Glutamatergic neuron (in vitro differentiated cells): ENCODE measurements at regions not wholly inside any gene's neighbourhood (a gene's known extent, or its start where the extent isn't known, plus 50 kb on each side); places are given as distances from the start of the nearest gene placed in this dataset.

Source experiments
- DNase-seq: peaks from one replicate; pipeline ENCODE4 v3.0.0; 2022
- H3K27ac Mint-ChIP-seq: one replicate; pipeline ENCODE4 v1.8.0; 2020; ENCODE audit warnings: mild to moderate bottlenecking, mixed read lengths, inconsistent platforms; ENCODE audit not compliant: unreplicated experiment
- H3K27me3 Mint-ChIP-seq: one replicate; pipeline ENCODE4 v1.8.0; 2020; ENCODE audit warnings: mild to moderate bottlenecking, moderate library complexity, mixed read lengths, inconsistent platforms; ENCODE audit not compliant: unreplicated experiment
- H3K36me3 Mint-ChIP-seq: one replicate; pipeline ENCODE4 v1.8.0; 2020; ENCODE audit warnings: mild to moderate bottlenecking, mixed read lengths, inconsistent platforms; ENCODE audit not compliant: unreplicated experiment
- H3K4me1 Mint-ChIP-seq: one replicate; pipeline ENCODE4 v1.8.0; 2020; ENCODE audit warnings: mild to moderate bottlenecking, low read depth, mixed read lengths, inconsistent platforms; ENCODE audit not compliant: unreplicated experiment
- H3K4me3 Mint-ChIP-seq: one replicate; pipeline ENCODE4 v1.8.0; 2020; ENCODE audit warnings: mild to moderate bottlenecking, mixed read lengths, inconsistent platforms; ENCODE audit not compliant: unreplicated experiment
- H3K9me3 Mint-ChIP-seq: one replicate; pipeline ENCODE4 v1.8.0; 2020; ENCODE audit warnings: mild to moderate bottlenecking, moderate library complexity, mixed read lengths, inconsistent platforms; ENCODE audit not compliant: unreplicated experiment
- TF ChIP-seq, protein P1 (sequence below): fragments of 200-600 bp; sonication (generic); IDR thresholded peaks from one replicate; pipeline ENCODE4 v1.5.0; 2021; ENCODE audit not compliant: partially characterized antibody, unreplicated experiment

GRCh38 chr6:44681761-44682160, 294.3 kb downstream of the CDC5L start:
- DNase-seq, result no peak
- Mint-ChIP-seq H3K4me3 (no peak overlapping the region), H3K9me3 (peaks cover 4% of the 10 kb centered on the region), H3K4me1 (peaks cover 4% of the 10 kb centered on the region), H3K36me3 (no peaks in the 10 kb centered on the region), H3K27ac (no peak overlapping the region), H3K27me3 (peaks cover 6% of the 10 kb centered on the region)
- TF ChIP-seq, protein P1, sequence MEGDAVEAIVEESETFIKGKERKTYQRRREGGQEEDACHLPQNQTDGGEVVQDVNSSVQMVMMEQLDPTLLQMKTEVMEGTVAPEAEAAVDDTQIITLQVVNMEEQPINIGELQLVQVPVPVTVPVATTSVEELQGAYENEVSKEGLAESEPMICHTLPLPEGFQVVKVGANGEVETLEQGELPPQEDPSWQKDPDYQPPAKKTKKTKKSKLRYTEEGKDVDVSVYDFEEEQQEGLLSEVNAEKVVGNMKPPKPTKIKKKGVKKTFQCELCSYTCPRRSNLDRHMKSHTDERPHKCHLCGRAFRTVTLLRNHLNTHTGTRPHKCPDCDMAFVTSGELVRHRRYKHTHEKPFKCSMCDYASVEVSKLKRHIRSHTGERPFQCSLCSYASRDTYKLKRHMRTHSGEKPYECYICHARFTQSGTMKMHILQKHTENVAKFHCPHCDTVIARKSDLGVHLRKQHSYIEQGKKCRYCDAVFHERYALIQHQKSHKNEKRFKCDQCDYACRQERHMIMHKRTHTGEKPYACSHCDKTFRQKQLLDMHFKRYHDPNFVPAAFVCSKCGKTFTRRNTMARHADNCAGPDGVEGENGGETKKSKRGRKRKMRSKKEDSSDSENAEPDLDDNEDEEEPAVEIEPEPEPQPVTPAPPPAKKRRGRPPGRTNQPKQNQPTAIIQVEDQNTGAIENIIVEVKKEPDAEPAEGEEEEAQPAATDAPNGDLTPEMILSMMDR, result no peak

- DNase-seq, result no peak
- Mint-ChIP-seq H3K9me3 (peaks cover 4% of the 10 kb centered on the region), H3K27ac (no peak overlapping the region), H3K36me3 (no peaks in the 10 kb centered on the region), H3K4me3 (no peak overlapping the region), H3K4me1 (peaks cover 4% of the 10 kb centered on the region), H3K27me3 (peaks cover 6% of the 10 kb centered on the region)
- TF ChIP-seq, protein P1, result no peak
Observed at GRCh38 chr6:44682280-44682679, 294.8 kb downstream of the CDC5L start.

GRCh38 chr6:44682987-44683779, 295.7 kb downstream of the CDC5L start:
- Mint-ChIP-seq H3K4me1 (peaks cover 4% of the 10 kb centered on the region), H3K36me3 (no peaks in the 10 kb centered on the region), H3K4me3 (no peak overlapping the region), H3K9me3 (peaks cover 4% of the 10 kb centered on the region), H3K27me3 (peaks cover 6% of the 10 kb centered on the region), H3K27ac (no peak overlapping the region)
- no peak for DNase-seq
- TF ChIP-seq, protein P1, result no peak

GRCh38 chr6:44685213-44685612, 297.7 kb downstream of the CDC5L start:
- no peak overlapping the region for H3K4me3 Mint-ChIP-seq
- H3K36me3 Mint-ChIP-seq, result no peaks in the 10 kb centered on the region
- TF ChIP-seq, protein P1, result no peak
- peaks cover 1% of the 10 kb centered on the region for H3K9me3 Mint-ChIP-seq
- no peak overlapping the region for H3K27ac Mint-ChIP-seq
- H3K4me1 Mint-ChIP-seq, result no peaks in the 10 kb centered on the region
- H3K27me3 Mint-ChIP-seq, result peaks cover 4% of the 10 kb centered on the region
- no peak for DNase-seq

- Mint-ChIP-seq H3K27me3 (peaks cover 3% of the 10 kb centered on the region), H3K36me3 (no peaks in the 10 kb centered on the region), H3K4me1 (no peaks in the 10 kb centered on the region), H3K4me3 (no peak overlapping the region), H3K9me3 (peaks cover 2% of the 10 kb centered on the region), H3K27ac (no peak overlapping the region)
- no peak for DNase-seq
- TF ChIP-seq, protein P1, result no peak
Observed at GRCh38 chr6:44696099-44696498, 308.6 kb downstream of the CDC5L start.
